ENCODE measurements at regions not wholly inside any gene's neighbourhood (a gene's known extent, or its start where the extent isn't known, plus 50 kb on each side); places are given as distances from the start of the nearest gene placed in this dataset.
"Not testable (repeated sequence)": the region's sequence is repeated elsewhere in the genome, so short reads cannot be mapped to it uniquely, and the experiment has no call there.

DNA sequence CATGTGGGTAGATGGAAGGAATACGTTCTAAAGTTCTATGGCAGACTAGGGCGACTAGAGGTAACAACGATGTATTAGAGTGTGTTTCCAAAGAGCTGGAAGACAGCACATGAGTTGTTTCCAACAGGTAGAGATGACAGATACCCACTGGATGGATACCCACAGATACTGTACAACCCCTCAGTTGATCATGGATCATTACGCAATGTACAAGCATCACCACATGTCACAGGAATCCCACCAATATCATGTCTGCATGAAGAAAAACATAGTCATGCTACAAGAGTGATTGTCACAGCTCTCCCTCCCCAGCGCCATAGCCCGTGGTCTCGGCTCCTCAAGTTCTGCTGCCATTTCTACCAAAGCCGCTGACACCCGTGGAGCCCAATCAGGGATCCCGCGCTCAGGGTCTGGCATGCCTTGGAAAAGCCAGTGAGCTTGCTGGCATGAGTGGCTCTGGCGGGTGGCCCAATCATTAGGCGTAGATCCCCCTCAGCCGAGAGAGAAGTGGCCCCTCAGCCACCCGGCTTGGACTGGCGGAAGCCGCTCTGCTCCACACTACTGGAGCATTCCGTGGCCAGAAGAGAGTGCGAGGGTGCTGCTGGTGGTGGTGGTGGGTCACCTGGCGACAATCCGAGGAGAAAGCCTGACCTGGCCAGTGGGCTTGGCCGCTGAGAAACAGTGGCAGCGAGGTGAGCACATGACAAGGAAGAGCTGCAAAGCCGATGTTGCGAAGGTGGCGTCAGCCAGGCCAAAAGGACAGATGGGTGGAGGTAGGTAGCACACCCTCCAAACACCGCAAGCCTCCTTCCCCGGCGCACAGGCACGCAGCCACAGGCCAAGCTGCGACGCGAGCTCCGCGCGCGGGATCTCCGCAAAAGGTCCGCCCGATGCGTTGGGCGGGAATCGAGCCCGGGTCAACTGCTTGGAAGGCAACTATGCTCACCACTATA, 65.7 kb upstream of the FCGR2A start:
- Histone ChIP-seq H3K9me3 (ENCODE audit: control insufficient read depth in 2 of 2, low read length in 2 of 2) (no peaks in the 10 kb centered on the region), H3K27me3 (ENCODE audit: control insufficient read depth in 2 of 2, insufficient read depth in 2 of 2, low read length in 2 of 2) (peaks cover 15 to 20% of the 10 kb centered on the region in 2 donors), H3K27ac (ENCODE audit: low read depth in 2 of 2, low read length in 2 of 2) (no peak overlapping the region), H3K36me3 (ENCODE audit: control insufficient read depth in 2 of 2, insufficient read depth in 2 of 2, low read length in 2 of 2) (no peaks in the 10 kb centered on the region), H3K4me1 (ENCODE audit: control insufficient read depth in 2 of 2, insufficient read depth in 2 of 2, low read length in 2 of 2) (peaks cover 2 to 8% of the 10 kb centered on the region in 2 donors), H3K9ac (ENCODE audit: low read depth in 1 of 2, low read length in 2 of 2) (no peak overlapping the region), H3K4me3 (ENCODE audit: low read length in 2 of 2) (peak overlapping the region; percentile 47 to 67)

DNA sequence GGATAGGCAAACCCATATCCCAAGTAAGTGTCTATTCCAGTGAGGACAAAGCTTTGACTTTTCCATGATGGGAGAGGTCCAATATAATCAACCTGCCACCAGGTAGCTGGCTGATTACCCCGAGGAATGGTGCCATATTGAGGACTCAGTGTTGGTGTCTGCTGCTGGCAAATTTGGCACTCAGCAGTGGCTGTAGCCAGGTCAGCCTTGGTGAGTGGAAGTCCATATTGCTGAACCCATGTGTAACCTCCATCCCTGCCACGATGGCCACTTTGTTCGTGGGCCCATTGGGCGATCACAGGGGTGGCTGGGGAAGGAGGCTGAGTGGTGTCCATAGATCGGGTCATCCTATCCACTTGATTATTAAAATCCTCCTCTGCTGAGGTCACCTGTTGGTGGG, 65.5 kb upstream of the CFAP126 start:
- not testable (repeated sequence) for H3K27me3 ChIP-seq (ENCODE audit: control insufficient read depth in 2 of 2, insufficient read depth in 2 of 2, low read length in 2 of 2); H3K4me3 ChIP-seq (ENCODE audit: low read length in 2 of 2); H3K9me3 ChIP-seq (ENCODE audit: control insufficient read depth in 2 of 2, low read length in 2 of 2); H3K4me1 ChIP-seq (ENCODE audit: control insufficient read depth in 2 of 2, insufficient read depth in 2 of 2, low read length in 2 of 2); H3K9ac ChIP-seq (ENCODE audit: low read depth in 1 of 2, low read length in 2 of 2); H3K36me3 ChIP-seq (ENCODE audit: control insufficient read depth in 2 of 2, insufficient read depth in 2 of 2, low read length in 2 of 2); H3K27ac ChIP-seq (ENCODE audit: low read depth in 2 of 2, low read length in 2 of 2)

DNA sequence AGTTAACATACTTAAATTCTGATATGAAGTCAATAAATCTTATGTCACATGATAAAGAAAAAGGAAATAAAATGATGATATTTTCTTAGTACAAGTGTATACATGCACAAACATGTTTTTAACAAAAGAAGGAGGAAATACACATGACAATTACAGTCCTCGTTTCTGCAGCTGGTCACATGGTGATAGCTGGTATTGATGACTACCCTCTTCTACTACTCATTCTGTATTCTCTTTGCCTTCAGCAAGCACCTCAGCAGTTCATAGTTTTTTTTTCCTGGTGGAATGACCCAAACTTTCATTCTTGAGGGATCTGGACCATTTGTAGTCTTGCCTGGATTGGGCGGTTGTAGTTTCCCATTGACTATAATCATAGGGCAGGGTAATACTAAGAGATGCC, 64.4 kb upstream of the CFAP126 start:
- H3K27ac ChIP-seq (ENCODE audit: low read depth in 2 of 2, low read length in 2 of 2): no peak overlapping the region
- H3K4me1 ChIP-seq (ENCODE audit: control insufficient read depth in 2 of 2, insufficient read depth in 2 of 2, low read length in 2 of 2): no peaks in the 10 kb centered on the region
- H3K9ac ChIP-seq (ENCODE audit: low read depth in 1 of 2, low read length in 2 of 2): no peak overlapping the region
- H3K27me3 ChIP-seq (ENCODE audit: control insufficient read depth in 2 of 2, insufficient read depth in 2 of 2, low read length in 2 of 2): peaks cover 0 to 10% of the 10 kb centered on the region in 2 donors
- H3K4me3 ChIP-seq (ENCODE audit: low read length in 2 of 2): no peak overlapping the region
- no peaks in the 10 kb centered on the region for H3K36me3 ChIP-seq (ENCODE audit: control insufficient read depth in 2 of 2, insufficient read depth in 2 of 2, low read length in 2 of 2)
- H3K9me3 ChIP-seq (ENCODE audit: control insufficient read depth in 2 of 2, low read length in 2 of 2): no peaks in the 10 kb centered on the region

DNA sequence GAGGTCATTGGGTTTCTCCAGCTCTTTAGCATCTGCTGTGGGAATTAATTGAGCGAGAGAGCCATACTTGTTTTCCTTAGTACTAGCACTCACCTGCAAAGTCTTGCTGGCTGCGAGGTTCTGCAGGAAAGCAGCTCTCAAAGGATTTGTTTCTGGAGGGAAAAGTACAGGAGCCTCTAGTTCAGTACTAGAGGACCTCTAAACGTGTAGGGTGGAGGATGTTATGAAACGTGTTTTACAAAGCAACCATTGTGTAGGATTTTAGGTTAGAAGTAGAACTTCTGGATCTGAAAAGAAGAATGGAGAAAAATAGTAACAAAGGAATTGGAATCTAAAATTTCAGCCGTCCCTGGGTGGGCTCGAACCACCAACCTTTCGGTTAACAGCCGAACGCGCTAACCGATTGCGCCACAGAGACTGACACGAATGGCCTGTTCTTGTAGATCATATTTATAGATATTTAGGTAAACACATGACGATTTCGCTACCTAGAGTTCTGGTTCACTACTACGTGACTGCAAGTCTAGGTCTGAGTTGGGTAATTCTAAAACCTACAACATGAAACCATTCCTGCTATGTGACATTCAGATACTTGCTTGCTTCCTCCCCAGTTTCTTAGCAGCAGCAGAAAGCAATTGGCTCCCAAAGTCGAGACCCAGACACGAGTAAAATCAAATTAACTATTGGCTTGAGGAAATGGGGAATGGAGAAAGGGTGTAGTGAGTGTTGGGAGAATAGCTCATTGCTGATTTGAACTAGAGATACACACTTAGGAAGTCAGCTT, 60.2 kb upstream of the CFAP126 start:
- Histone ChIP-seq H3K4me1 (ENCODE audit: control insufficient read depth in 2 of 2, insufficient read depth in 2 of 2, low read length in 2 of 2) (no peaks in the 10 kb centered on the region), H3K27me3 (ENCODE audit: control insufficient read depth in 2 of 2, insufficient read depth in 2 of 2, low read length in 2 of 2) (peaks cover 0 to 4% of the 10 kb centered on the region in 2 donors), H3K9me3 (ENCODE audit: control insufficient read depth in 2 of 2, low read length in 2 of 2) (no peaks in the 10 kb centered on the region), H3K4me3 (ENCODE audit: low read length in 2 of 2) (no peak overlapping the region), H3K9ac (ENCODE audit: low read depth in 1 of 2, low read length in 2 of 2) (no peak overlapping the region), H3K36me3 (ENCODE audit: control insufficient read depth in 2 of 2, insufficient read depth in 2 of 2, low read length in 2 of 2) (no peaks in the 10 kb centered on the region), H3K27ac (ENCODE audit: low read depth in 2 of 2, low read length in 2 of 2) (no peak overlapping the region)

DNA sequence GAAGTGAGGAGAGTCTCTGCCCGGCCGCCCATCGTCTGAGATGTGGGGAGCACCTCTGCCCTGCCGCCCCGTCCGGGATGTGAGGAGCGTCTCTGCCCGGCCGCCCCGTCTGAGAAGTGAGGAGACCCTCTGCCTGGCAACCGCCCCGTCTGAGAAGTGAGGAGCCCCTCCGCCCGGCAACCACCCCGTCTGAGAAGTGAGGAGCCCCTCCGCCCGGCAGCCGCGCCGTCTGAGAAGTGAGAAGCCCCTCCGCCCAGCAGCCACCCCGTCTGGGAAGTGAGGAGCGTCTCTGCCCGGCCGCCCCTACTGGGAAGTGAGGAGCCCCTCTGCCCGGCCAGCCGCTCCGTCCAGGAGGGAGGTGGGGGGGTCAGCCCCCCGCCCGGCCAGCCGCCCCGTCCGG, 55.2 kb upstream of the CFAP126 start:
- H3K4me1 ChIP-seq (ENCODE audit: control insufficient read depth in 2 of 2, insufficient read depth in 2 of 2, low read length in 2 of 2); H3K9ac ChIP-seq (ENCODE audit: low read depth in 1 of 2, low read length in 2 of 2); H3K27me3 ChIP-seq (ENCODE audit: control insufficient read depth in 2 of 2, insufficient read depth in 2 of 2, low read length in 2 of 2): not testable (repeated sequence)

DNA sequence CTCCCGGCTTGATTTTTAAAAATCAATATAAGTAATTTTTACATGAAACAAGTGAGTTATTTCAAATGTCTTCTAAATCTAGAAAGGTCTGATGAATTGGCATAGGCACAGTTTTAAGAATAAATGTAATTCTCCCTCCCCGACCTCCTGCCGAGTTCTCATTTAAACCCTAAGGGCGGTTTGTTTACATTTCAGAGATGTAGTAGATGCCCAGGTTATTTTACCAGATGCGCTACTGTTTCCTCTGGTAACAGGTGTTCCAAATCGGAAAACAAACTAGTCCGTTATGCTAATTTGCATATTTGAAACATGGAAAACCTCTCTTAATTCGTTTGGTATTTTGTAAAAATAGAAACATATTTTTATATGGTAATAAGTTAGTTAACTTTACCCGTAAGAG, 53.8 kb upstream of the CFAP126 start:
- peak overlapping the region in 1 of 2 donors; percentile 41 for H3K4me3 ChIP-seq (ENCODE audit: low read length in 2 of 2)

More for the DNA sequence above, 55.2 kb upstream of the CFAP126 start:
- H3K4me3 ChIP-seq (ENCODE audit: low read length in 2 of 2); H3K9me3 ChIP-seq (ENCODE audit: control insufficient read depth in 2 of 2, low read length in 2 of 2); H3K27ac ChIP-seq (ENCODE audit: low read depth in 2 of 2, low read length in 2 of 2); H3K36me3 ChIP-seq (ENCODE audit: control insufficient read depth in 2 of 2, insufficient read depth in 2 of 2, low read length in 2 of 2): not testable (repeated sequence)

DNA sequence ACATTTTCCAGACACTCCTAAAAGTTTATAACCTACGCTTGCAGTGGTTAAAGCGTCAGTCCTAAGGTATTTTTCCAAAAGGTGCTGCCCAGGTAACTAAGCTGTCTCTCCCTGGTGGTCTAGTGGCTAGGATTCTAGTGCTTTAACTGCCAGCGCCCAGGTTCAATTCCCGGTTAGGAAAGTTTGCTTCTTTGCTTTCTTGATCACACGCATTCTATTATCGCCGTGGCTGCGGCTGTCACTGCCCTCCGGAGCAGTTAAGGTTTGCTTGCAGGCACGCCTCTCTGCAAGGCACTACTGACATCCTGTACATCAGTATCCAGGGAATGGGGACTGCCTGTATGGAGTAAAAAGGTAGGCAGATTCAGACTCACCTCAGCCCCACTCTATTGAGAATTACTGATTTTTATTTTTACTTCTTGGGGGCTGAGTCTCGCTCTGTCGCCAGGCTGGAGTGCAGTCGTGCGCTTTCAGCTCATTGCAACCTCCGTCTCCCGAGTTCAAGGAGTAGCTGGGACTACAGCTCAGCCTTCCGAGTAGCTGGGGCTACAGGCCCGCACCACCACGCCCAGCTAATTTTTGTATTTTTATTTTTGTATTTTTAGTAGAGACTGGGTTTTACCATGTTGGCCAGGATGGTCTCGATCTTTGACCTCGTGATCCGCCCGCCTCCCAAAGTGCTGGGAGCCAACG, 53.2 kb upstream of the CFAP126 start:
- H3K27ac ChIP-seq (ENCODE audit: low read depth in 2 of 2, low read length in 2 of 2): no peak overlapping the region
- no peaks in the 10 kb centered on the region for H3K4me1 ChIP-seq (ENCODE audit: control insufficient read depth in 2 of 2, insufficient read depth in 2 of 2, low read length in 2 of 2)
- no peaks in the 10 kb centered on the region for H3K27me3 ChIP-seq (ENCODE audit: control insufficient read depth in 2 of 2, insufficient read depth in 2 of 2, low read length in 2 of 2)
- no peak overlapping the region for H3K9ac ChIP-seq (ENCODE audit: low read depth in 1 of 2, low read length in 2 of 2)
- no peaks in the 10 kb centered on the region for H3K9me3 ChIP-seq (ENCODE audit: control insufficient read depth in 2 of 2, low read length in 2 of 2)
- no peak overlapping the region for H3K4me3 ChIP-seq (ENCODE audit: low read length in 2 of 2)
- no peaks in the 10 kb centered on the region for H3K36me3 ChIP-seq (ENCODE audit: control insufficient read depth in 2 of 2, insufficient read depth in 2 of 2, low read length in 2 of 2)

More for the DNA sequence above, 53.8 kb upstream of the CFAP126 start:
- no peak overlapping the region for H3K27ac ChIP-seq (ENCODE audit: low read depth in 2 of 2, low read length in 2 of 2)
- H3K4me1 ChIP-seq (ENCODE audit: control insufficient read depth in 2 of 2, insufficient read depth in 2 of 2, low read length in 2 of 2): no peaks in the 10 kb centered on the region
- no peaks in the 10 kb centered on the region for H3K36me3 ChIP-seq (ENCODE audit: control insufficient read depth in 2 of 2, insufficient read depth in 2 of 2, low read length in 2 of 2)
- H3K9me3 ChIP-seq (ENCODE audit: control insufficient read depth in 2 of 2, low read length in 2 of 2): no peaks in the 10 kb centered on the region
- H3K27me3 ChIP-seq (ENCODE audit: control insufficient read depth in 2 of 2, insufficient read depth in 2 of 2, low read length in 2 of 2): no peaks in the 10 kb centered on the region
- no peak overlapping the region for H3K9ac ChIP-seq (ENCODE audit: low read depth in 1 of 2, low read length in 2 of 2)

DNA sequence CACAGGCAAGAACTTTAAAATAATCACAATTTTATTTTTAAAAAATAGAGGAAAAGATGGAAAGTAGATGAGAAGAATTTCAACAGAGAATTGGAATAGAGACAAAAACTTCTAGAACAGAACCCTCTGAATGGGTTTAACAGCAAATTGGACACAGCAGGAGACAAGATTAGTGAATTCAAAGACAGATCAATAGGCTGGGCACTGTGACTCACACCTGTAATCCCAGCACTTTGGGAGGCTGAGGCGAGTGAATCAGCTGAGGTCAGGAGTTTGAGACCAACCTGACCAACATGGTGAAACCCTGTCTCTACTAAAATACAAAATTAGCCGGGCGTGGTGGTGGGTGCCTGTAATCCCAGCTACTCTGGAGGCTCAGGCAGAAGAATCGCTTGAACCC, 49.9 kb upstream of the CFAP126 start:
- H3K36me3 ChIP-seq (ENCODE audit: control insufficient read depth in 2 of 2, insufficient read depth in 2 of 2, low read length in 2 of 2); H3K27ac ChIP-seq (ENCODE audit: low read depth in 2 of 2, low read length in 2 of 2); H3K27me3 ChIP-seq (ENCODE audit: control insufficient read depth in 2 of 2, insufficient read depth in 2 of 2, low read length in 2 of 2); H3K4me3 ChIP-seq (ENCODE audit: low read length in 2 of 2); H3K9ac ChIP-seq (ENCODE audit: low read depth in 1 of 2, low read length in 2 of 2); H3K4me1 ChIP-seq (ENCODE audit: control insufficient read depth in 2 of 2, insufficient read depth in 2 of 2, low read length in 2 of 2); H3K9me3 ChIP-seq (ENCODE audit: control insufficient read depth in 2 of 2, low read length in 2 of 2): not testable (repeated sequence)
